ENCODE measurements at regions not wholly inside any gene's neighbourhood (a gene's known extent, or its start where the extent isn't known, plus 50 kb on each side); places are given as distances from the start of the nearest gene placed in this dataset.

- BruUV-seq (replicated peaks) = no TSS peak
- Histone ChIP-seq H3K27ac (ENCODE audit: low read length) (no peak overlapping the region), H3K9me3 (ENCODE audit: control insufficient read depth, insufficient read depth, low read depth, low read length) (no peaks in the 10 kb centered on the region), H3K36me3 (ENCODE audit: control insufficient read depth, insufficient read depth, low read length) (no peaks in the 10 kb centered on the region), H3K4me3 (ENCODE audit: low read depth in 2 of 2, low read length in 2 of 2) (no peak overlapping the region), H3K4me1 (ENCODE audit: control insufficient read depth, insufficient read depth, low read length) (no peaks in the 10 kb centered on the region), H3K27me3 (ENCODE audit: control insufficient read depth, insufficient read depth, low read length) (peaks cover 18% of the 10 kb centered on the region)
- TF ChIP-seq SIN3A (IDR thresholded peaks at IDR 0.05; ENCODE audit: borderline replicate concordance, insufficient read depth, low read depth, low read length) = no peak
- no peak for TF ChIP-seq REST (IDR thresholded peaks at IDR 0.05; ENCODE audit: insufficient read depth in 1 of 2, low read depth in 2 of 2, low read length in 1 of 2)
- TF ChIP-seq POLR2AphosphoS5 (IDR thresholded peaks at IDR 0.05; ENCODE audit: low read depth, low read length) = no peak
- TF ChIP-seq TCF7L2 (IDR thresholded peaks at IDR 0.05; ENCODE audit: low read depth, low read length) = no peak
- no peak for TF ChIP-seq CTCF (IDR thresholded peaks at IDR 0.05)
- POLR2A ChIA-PET = no interaction called here
- in situ Hi-C loops (cut with HindIII; ENCODE audit: low pct_unique_long_range_greater_than_20kb, low sequenced_read_pairs) = no loop called here
- ATAC-seq (no peak), DNase-seq (ENCODE audit: low read depth, low spot score) (no peak)
- CTCF ChIA-PET = no interaction called here
- intact Hi-C loops (cut with micrococcal nuclease; ENCODE audit: unreplicated experiment) = no loop called here
Measured at GRCh38 chr17:73901249-73901648, 257.0 kb upstream of the SDK2 start.

GRCh38 chr17:73901661-73902415, 257.6 kb upstream of the SDK2 start:
- TF ChIP-seq TCF7L2 (IDR thresholded peaks at IDR 0.05; ENCODE audit: low read depth, low read length) = no peak
- TF ChIP-seq CTCF (IDR thresholded peaks at IDR 0.05) = no peak
- TF ChIP-seq SIN3A (IDR thresholded peaks at IDR 0.05; ENCODE audit: borderline replicate concordance, insufficient read depth, low read depth, low read length) = no peak
- no peak for TF ChIP-seq POLR2AphosphoS5 (IDR thresholded peaks at IDR 0.05; ENCODE audit: low read depth, low read length)
- no peak for TF ChIP-seq REST (IDR thresholded peaks at IDR 0.05; ENCODE audit: insufficient read depth in 1 of 2, low read depth in 2 of 2, low read length in 1 of 2)
- no peaks in the 10 kb centered on the region for H3K9me3 ChIP-seq (ENCODE audit: control insufficient read depth, insufficient read depth, low read depth, low read length)
- no peaks in the 10 kb centered on the region for H3K36me3 ChIP-seq (ENCODE audit: control insufficient read depth, insufficient read depth, low read length)
- peaks cover 19% of the 10 kb centered on the region for H3K27me3 ChIP-seq (ENCODE audit: control insufficient read depth, insufficient read depth, low read length)
- H3K4me3 ChIP-seq (ENCODE audit: low read depth in 2 of 2, low read length in 2 of 2) = no peak overlapping the region; a peak in 1 of 4 replicates
- no peak overlapping the region for H3K27ac ChIP-seq (ENCODE audit: low read length)
- ChIA-PET POLR2A (no interaction called here), CTCF (no interaction called here)
- H3K4me1 ChIP-seq (ENCODE audit: control insufficient read depth, insufficient read depth, low read length) = no peaks in the 10 kb centered on the region
- ATAC-seq (no peak), DNase-seq (ENCODE audit: low read depth, low spot score) (no peak)
- BruUV-seq (replicated peaks) = no TSS peak
- intact Hi-C loops (cut with micrococcal nuclease; ENCODE audit: unreplicated experiment) (no loop called here), in situ Hi-C loops (cut with HindIII; ENCODE audit: low pct_unique_long_range_greater_than_20kb, low sequenced_read_pairs) (no loop called here)

Measured in Panc1 (cell line).